GM23338 (cell line): ENCODE measurements at regions not wholly inside any gene's neighbourhood (a gene's known extent, or its start where the extent isn't known, plus 50 kb on each side); places are given as distances from the start of the nearest gene placed in this dataset.

Experiments
- ATAC-seq: fragments of 200-7000 bp; cut with Tn5 transposase; 3 replicates; pipeline ENCODE4 v1.9.1; 2020
- DNase-seq: peaks from one replicate; pipeline ENCODE4 v3.0.0-alpha.2; 2015; ENCODE audit warnings: low spot score
- H2AFZ ChIP-seq: fragments of 200-600 bp; sonication (generic); 2 replicates; pipeline ENCODE4 v1.8.0; 2016; ENCODE audit warnings: antibody characterized with exemption, mild to moderate bottlenecking, moderate library complexity
- H3F3A ChIP-seq: fragments of 200-600 bp; sonication (generic); replicated peaks from 2 replicates; pipeline ENCODE4 v1.8.0; 2017; ENCODE audit warnings: antibody characterized with exemption, mixed run types, low read depth
- H3K27ac ChIP-seq: fragments of 200-600 bp; sonication (generic); 2 replicates; pipeline ENCODE4 v1.6.1; 2016; ENCODE audit warnings: low read depth
- H3K27me3 ChIP-seq: fragments of 200-600 bp; sonication (generic); 2 replicates; pipeline ENCODE4 v1.8.0; 2016; ENCODE audit warnings: mild to moderate bottlenecking, mixed run types, moderate library complexity; ENCODE audit not compliant: insufficient read depth
- H3K36me3 ChIP-seq: fragments of 200-600 bp; sonication (generic); 2 replicates; pipeline ENCODE4 v1.8.0; 2016; ENCODE audit warnings: mild to moderate bottlenecking; ENCODE audit not compliant: insufficient read depth
- H3K4me1 ChIP-seq: fragments of 200-600 bp; sonication (generic); 2 replicates; pipeline ENCODE4 v1.8.0; 2016; ENCODE audit warnings: mild to moderate bottlenecking, moderate library complexity; ENCODE audit not compliant: insufficient read depth
- H3K4me2 ChIP-seq: fragments of 200-600 bp; sonication (generic); 2 replicates; pipeline ENCODE4 v1.7.1; 2017; ENCODE audit warnings: mixed run types
- H3K4me3 ChIP-seq: fragments of 200-600 bp; sonication (generic); 2 replicates; pipeline ENCODE4 v1.6.1; 2016; ENCODE audit warnings: mixed run types
- H3K79me2 ChIP-seq: fragments of 200-600 bp; sonication (generic); replicated peaks from 2 replicates; pipeline ENCODE4 v1.8.0; 2017; ENCODE audit warnings: mild to moderate bottlenecking; ENCODE audit not compliant: insufficient read depth
- H3K9me2 ChIP-seq: fragments of 200-600 bp; sonication (generic); 2 replicates; pipeline ENCODE4 v1.8.0; 2017; ENCODE audit not compliant: insufficient read depth
- H4K20me1 ChIP-seq: fragments of 200-600 bp; sonication (generic); replicated peaks from 2 replicates; pipeline ENCODE4 v1.8.0; 2017; ENCODE audit warnings: mild to moderate bottlenecking; ENCODE audit not compliant: insufficient read depth
- H3K27ac Mint-ChIP-seq: 2 replicates; pipeline ENCODE4 v1.8.0; 2020; ENCODE audit warnings: inconsistent platforms, mild to moderate bottlenecking, moderate library complexity, mixed read lengths
- H3K27me3 Mint-ChIP-seq: 3 replicates; pipeline ENCODE4 v1.8.0; 2022; ENCODE audit warnings: low read depth, mild to moderate bottlenecking, moderate library complexity, mixed read lengths, inconsistent platforms; ENCODE audit not compliant: insufficient read depth, poor library complexity
- H3K36me3 Mint-ChIP-seq: 3 replicates; pipeline ENCODE4 v1.8.0; 2021; ENCODE audit warnings: low read depth, mild to moderate bottlenecking, inconsistent platforms, moderate library complexity, mixed read lengths
- H3K4me1 Mint-ChIP-seq: 3 replicates; pipeline ENCODE4 v1.8.0; 2020; ENCODE audit warnings: mild to moderate bottlenecking, inconsistent platforms, mixed read lengths
- H3K4me3 Mint-ChIP-seq: 3 replicates; pipeline ENCODE4 v1.8.0; 2021; ENCODE audit warnings: moderate library complexity, mild to moderate bottlenecking, inconsistent platforms, mixed read lengths
- H3K9me3 Mint-ChIP-seq: 3 replicates; pipeline ENCODE4 v1.8.0; 2020; ENCODE audit warnings: moderate library complexity, mild to moderate bottlenecking, inconsistent platforms, mixed read lengths
- CREB1 ChIP-seq: fragments of 250-450 bp; sonication (Bioruptor Pico); IDR thresholded peaks from 2 replicates; pipeline ENCODE4 v1.5.0; 2020; ENCODE audit warnings: low read depth, mild to moderate bottlenecking, moderate library complexity
- CTCF ChIP-seq, 2 experiments: fragments of 200-600 bp in 1 of 2; sonication (generic) in 1 of 2; conservative IDR thresholded peaks; 2 replicates each; pipeline versions ENCODE4 v1.5.1 to v1.6.1; 2016 to 2017; ENCODE audit warnings: antibody characterized with exemption in 2 of 2, low read depth in 2 of 2, mild to moderate bottlenecking in 2 of 2, moderate library complexity in 1 of 2
- EZH2 ChIP-seq: fragments of 200-600 bp; sonication (generic); IDR thresholded peaks from one replicate; pipeline ENCODE4 v1.8.0; 2017; ENCODE audit warnings: antibody characterized with exemption, mild to moderate bottlenecking, low read depth; ENCODE audit not compliant: unreplicated experiment
- EZH2phosphoT487 ChIP-seq: fragments of 200-600 bp; sonication (generic); IDR thresholded peaks from one replicate; pipeline ENCODE4 v1.8.1; 2018; ENCODE audit warnings: antibody characterized with exemption; ENCODE audit not compliant: unreplicated experiment
- JUNB ChIP-seq: IDR thresholded peaks from one replicate; pipeline ENCODE4 v1.6.1; 2016; ENCODE audit warnings: antibody characterized with exemption; ENCODE audit not compliant: unreplicated experiment
- NANOG ChIP-seq: IDR thresholded peaks from 2 replicates; pipeline ENCODE4 v1.6.1; 2016; ENCODE audit warnings: antibody characterized with exemption, borderline replicate concordance
- POLR2AphosphoS5 ChIP-seq: IDR thresholded peaks from 2 replicates; pipeline ENCODE4 v1.6.1; 2016; ENCODE audit warnings: antibody characterized with exemption, low read depth
- STAT1 ChIP-seq: IDR thresholded peaks from one replicate; pipeline ENCODE4 v1.6.1; 2016; ENCODE audit warnings: antibody characterized with exemption; ENCODE audit not compliant: unreplicated experiment
- ZNF114 ChIP-seq: fragments of 250-450 bp; sonication (Bioruptor Pico); IDR thresholded peaks from 2 replicates; pipeline ENCODE4 v1.5.0; 2020; ENCODE audit warnings: mild to moderate bottlenecking, moderate library complexity
- ZNF331 ChIP-seq: fragments of 250-450 bp; sonication (Bioruptor Pico); IDR thresholded peaks from 2 replicates; pipeline ENCODE4 v1.5.0; 2020; ENCODE audit warnings: low read depth, mild to moderate bottlenecking, moderate library complexity
- TF ChIP-seq, protein P1 (sequence below): IDR thresholded peaks from one replicate; pipeline ENCODE4 v1.6.1; 2018; ENCODE audit warnings: antibody characterized with exemption; ENCODE audit not compliant: unreplicated experiment
- TF ChIP-seq, protein P2 (sequence below): IDR thresholded peaks from 2 replicates; pipeline ENCODE4 v1.6.1; 2016; ENCODE audit warnings: antibody characterized with exemption
- TF ChIP-seq, protein P3 (sequence below): fragments of 250-450 bp; sonication (Bioruptor Pico); IDR thresholded peaks from 2 replicates; pipeline ENCODE4 v1.5.0; 2020; ENCODE audit warnings: mild to moderate bottlenecking, moderate library complexity

- Histone ChIP-seq H3K4me2 (no peak overlapping the region), H3K4me3 (no peak overlapping the region), H4K20me1 (no peaks in the 10 kb centered on the region), H3F3A (no peaks in the 10 kb centered on the region), H3K36me3 (no peaks in the 10 kb centered on the region), H3K4me1 (no peaks in the 10 kb centered on the region), H2AFZ (no peak overlapping the region), H3K27ac (no peak overlapping the region), H3K9me2 (peaks cover 6% of the 10 kb centered on the region), H3K79me2 (no peaks in the 10 kb centered on the region), H3K27me3 (no peaks in the 10 kb centered on the region)
- H3K4me1 Mint-ChIP-seq: no peaks in the 10 kb centered on the region
- H3K4me3 Mint-ChIP-seq: no peak overlapping the region
- H3K9me3 Mint-ChIP-seq: no peaks in the 10 kb centered on the region
- H3K36me3 Mint-ChIP-seq: no peaks in the 10 kb centered on the region
- DNase-seq (no peak), ATAC-seq (no peak)
- TF ChIP-seq, protein P1, sequence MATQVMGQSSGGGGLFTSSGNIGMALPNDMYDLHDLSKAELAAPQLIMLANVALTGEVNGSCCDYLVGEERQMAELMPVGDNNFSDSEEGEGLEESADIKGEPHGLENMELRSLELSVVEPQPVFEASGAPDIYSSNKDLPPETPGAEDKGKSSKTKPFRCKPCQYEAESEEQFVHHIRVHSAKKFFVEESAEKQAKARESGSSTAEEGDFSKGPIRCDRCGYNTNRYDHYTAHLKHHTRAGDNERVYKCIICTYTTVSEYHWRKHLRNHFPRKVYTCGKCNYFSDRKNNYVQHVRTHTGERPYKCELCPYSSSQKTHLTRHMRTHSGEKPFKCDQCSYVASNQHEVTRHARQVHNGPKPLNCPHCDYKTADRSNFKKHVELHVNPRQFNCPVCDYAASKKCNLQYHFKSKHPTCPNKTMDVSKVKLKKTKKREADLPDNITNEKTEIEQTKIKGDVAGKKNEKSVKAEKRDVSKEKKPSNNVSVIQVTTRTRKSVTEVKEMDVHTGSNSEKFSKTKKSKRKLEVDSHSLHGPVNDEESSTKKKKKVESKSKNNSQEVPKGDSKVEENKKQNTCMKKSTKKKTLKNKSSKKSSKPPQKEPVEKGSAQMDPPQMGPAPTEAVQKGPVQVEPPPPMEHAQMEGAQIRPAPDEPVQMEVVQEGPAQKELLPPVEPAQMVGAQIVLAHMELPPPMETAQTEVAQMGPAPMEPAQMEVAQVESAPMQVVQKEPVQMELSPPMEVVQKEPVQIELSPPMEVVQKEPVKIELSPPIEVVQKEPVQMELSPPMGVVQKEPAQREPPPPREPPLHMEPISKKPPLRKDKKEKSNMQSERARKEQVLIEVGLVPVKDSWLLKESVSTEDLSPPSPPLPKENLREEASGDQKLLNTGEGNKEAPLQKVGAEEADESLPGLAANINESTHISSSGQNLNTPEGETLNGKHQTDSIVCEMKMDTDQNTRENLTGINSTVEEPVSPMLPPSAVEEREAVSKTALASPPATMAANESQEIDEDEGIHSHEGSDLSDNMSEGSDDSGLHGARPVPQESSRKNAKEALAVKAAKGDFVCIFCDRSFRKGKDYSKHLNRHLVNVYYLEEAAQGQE: no peak
- TF ChIP-seq, protein P2, sequence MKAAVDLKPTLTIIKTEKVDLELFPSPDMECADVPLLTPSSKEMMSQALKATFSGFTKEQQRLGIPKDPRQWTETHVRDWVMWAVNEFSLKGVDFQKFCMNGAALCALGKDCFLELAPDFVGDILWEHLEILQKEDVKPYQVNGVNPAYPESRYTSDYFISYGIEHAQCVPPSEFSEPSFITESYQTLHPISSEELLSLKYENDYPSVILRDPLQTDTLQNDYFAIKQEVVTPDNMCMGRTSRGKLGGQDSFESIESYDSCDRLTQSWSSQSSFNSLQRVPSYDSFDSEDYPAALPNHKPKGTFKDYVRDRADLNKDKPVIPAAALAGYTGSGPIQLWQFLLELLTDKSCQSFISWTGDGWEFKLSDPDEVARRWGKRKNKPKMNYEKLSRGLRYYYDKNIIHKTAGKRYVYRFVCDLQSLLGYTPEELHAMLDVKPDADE: no peak
- no peak for TF ChIP-seq JUNB
- TF ChIP-seq, protein P3, sequence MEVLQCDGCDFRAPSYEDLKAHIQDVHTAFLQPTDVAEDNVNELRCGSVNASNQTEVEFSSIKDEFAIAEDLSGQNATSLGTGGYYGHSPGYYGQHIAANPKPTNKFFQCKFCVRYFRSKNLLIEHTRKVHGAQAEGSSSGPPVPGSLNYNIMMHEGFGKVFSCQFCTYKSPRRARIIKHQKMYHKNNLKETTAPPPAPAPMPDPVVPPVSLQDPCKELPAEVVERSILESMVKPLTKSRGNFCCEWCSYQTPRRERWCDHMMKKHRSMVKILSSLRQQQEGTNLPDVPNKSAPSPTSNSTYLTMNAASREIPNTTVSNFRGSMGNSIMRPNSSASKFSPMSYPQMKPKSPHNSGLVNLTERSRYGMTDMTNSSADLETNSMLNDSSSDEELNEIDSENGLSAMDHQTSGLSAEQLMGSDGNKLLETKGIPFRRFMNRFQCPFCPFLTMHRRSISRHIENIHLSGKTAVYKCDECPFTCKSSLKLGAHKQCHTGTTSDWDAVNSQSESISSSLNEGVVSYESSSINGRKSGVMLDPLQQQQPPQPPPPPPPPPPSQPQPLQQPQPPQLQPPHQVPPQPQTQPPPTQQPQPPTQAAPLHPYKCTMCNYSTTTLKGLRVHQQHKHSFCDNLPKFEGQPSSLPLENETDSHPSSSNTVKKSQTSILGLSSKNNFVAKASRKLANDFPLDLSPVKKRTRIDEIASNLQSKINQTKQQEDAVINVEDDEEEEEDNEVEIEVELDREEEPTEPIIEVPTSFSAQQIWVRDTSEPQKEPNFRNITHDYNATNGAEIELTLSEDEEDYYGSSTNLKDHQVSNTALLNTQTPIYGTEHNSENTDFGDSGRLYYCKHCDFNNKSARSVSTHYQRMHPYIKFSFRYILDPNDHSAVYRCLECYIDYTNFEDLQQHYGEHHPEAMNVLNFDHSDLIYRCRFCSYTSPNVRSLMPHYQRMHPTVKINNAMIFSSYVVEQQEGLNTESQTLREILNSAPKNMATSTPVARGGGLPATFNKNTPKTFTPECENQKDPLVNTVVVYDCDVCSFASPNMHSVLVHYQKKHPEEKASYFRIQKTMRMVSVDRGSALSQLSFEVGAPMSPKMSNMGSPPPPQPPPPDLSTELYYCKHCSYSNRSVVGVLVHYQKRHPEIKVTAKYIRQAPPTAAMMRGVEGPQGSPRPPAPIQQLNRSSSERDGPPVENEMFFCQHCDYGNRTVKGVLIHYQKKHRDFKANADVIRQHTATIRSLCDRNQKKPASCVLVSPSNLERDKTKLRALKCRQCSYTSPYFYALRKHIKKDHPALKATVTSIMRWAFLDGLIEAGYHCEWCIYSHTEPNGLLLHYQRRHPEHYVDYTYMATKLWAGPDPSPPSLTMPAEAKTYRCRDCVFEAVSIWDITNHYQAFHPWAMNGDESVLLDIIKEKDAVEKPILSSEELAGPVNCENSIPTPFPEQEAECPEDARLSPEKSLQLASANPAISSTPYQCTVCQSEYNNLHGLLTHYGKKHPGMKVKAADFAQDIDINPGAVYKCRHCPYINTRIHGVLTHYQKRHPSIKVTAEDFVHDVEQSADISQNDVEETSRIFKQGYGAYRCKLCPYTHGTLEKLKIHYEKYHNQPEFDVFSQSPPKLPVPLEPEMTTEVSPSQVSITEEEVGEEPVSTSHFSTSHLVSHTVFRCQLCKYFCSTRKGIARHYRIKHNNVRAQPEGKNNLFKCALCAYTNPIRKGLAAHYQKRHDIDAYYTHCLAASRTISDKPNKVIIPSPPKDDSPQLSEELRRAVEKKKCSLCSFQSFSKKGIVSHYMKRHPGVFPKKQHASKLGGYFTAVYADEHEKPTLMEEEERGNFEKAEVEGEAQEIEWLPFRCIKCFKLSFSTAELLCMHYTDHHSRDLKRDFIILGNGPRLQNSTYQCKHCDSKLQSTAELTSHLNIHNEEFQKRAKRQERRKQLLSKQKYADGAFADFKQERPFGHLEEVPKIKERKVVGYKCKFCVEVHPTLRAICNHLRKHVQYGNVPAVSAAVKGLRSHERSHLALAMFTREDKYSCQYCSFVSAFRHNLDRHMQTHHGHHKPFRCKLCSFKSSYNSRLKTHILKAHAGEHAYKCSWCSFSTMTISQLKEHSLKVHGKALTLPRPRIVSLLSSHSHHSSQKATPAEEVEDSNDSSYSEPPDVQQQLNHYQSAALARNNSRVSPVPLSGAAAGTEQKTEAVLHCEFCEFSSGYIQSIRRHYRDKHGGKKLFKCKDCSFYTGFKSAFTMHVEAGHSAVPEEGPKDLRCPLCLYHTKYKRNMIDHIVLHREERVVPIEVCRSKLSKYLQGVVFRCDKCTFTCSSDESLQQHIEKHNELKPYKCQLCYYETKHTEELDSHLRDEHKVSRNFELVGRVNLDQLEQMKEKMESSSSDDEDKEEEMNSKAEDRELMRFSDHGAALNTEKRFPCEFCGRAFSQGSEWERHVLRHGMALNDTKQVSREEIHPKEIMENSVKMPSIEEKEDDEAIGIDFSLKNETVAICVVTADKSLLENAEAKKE: no peak
- no peak for TF ChIP-seq POLR2AphosphoS5
- TF ChIP-seq ZNF114 (CRISPR knock-in tag): no peak
- TF ChIP-seq CREB1 (CRISPR knock-in tag): no peak
- TF ChIP-seq STAT1: no peak
- no peak for TF ChIP-seq NANOG
- TF ChIP-seq EZH2: no peak
- no peak for TF ChIP-seq EZH2phosphoT487
- TF ChIP-seq CTCF (conservative IDR thresholded peaks at IDR 0.05; ENCODE audit: low read depth in 2 of 2): no peak
- TF ChIP-seq ZNF331 (CRISPR knock-in tag): no peak
- no peaks in the 10 kb centered on the region for H3K27me3 Mint-ChIP-seq
- H3K27ac Mint-ChIP-seq: no peak overlapping the region
These were observed 1173.0 kb downstream of the VRK1 start for GRCh38 chr14:97970222-97970621.
